HG03439 (cell line): ENCODE measurements at regions not wholly inside any gene's neighbourhood (a gene's known extent, or its start where the extent isn't known, plus 50 kb on each side); places are given as distances from the start of the nearest gene placed in this dataset.

Experiments
- ATAC-seq: cut with Tn5 transposase; IDR thresholded peaks from one replicate; pipeline ENCODE4 v1.9.1; 2021; ENCODE audit warnings: mild to moderate bottlenecking, moderate library complexity; ENCODE audit not compliant: unreplicated experiment

- no peak for ATAC-seq
Measured at GRCh38 chr10:123449234-123449962, 216.8 kb upstream of the GPR26 start.

- ATAC-seq = no peak
Measured at GRCh38 chr10:123450956-123451605, 215.1 kb upstream of the GPR26 start.

GRCh38 chr10:123451618-123452245, 214.4 kb upstream of the GPR26 start:
- ATAC-seq = no peak

GRCh38 chr10:123454987-123455386, 211.2 kb upstream of the GPR26 start:
- ATAC-seq = no peak

GRCh38 chr10:123455861-123456260, 210.3 kb upstream of the GPR26 start:
- no peak for ATAC-seq

- no peak for ATAC-seq
Measured at GRCh38 chr10:123458933-123459332, 207.2 kb upstream of the GPR26 start.

- ATAC-seq = no peak
Measured at GRCh38 chr10:123459371-123460091, 206.6 kb upstream of the GPR26 start.

GRCh38 chr10:123462246-123462645, 203.9 kb upstream of the GPR26 start:
- ATAC-seq = no peak

GRCh38 chr10:123462756-123463155, 203.4 kb upstream of the GPR26 start:
- ATAC-seq = no peak

GRCh38 chr10:123463181-123463580, 203.0 kb upstream of the GPR26 start:
- ATAC-seq = no peak

GRCh38 chr10:123463698-123464097, 202.5 kb upstream of the GPR26 start:
- ATAC-seq = no peak

- no peak for ATAC-seq
Measured at GRCh38 chr10:123464430-123465323, 201.5 kb upstream of the GPR26 start.

- no peak for ATAC-seq
Measured at GRCh38 chr10:123470336-123470921, 195.7 kb upstream of the GPR26 start.

- ATAC-seq = no peak
Measured at GRCh38 chr10:123471811-123472210, 194.3 kb upstream of the GPR26 start.

- no peak for ATAC-seq
Measured at GRCh38 chr10:123472606-123473005, 193.5 kb upstream of the GPR26 start.

- no peak for ATAC-seq
Measured at GRCh38 chr10:123474700-123475099, 191.5 kb upstream of the GPR26 start.

- no peak for ATAC-seq
Measured at GRCh38 chr10:123475466-123475865, 190.7 kb upstream of the GPR26 start.

GRCh38 chr10:123478116-123478515, 188.0 kb upstream of the GPR26 start:
- ATAC-seq = no peak

- no peak for ATAC-seq
Measured at GRCh38 chr10:123479640-123480039, 186.5 kb upstream of the GPR26 start.

GRCh38 chr10:123480344-123480743, 185.8 kb upstream of the GPR26 start:
- no peak for ATAC-seq
